H9 (cell line): ENCODE measurements at regions not wholly inside any gene's neighbourhood (a gene's known extent, or its start where the extent isn't known, plus 50 kb on each side); places are given as distances from the start of the nearest gene placed in this dataset.
A peak's percentile ranks its signal among the peaks of the same experiment; 100 is the strongest.

Experiments used
- DNase-seq: peaks from one replicate; pipeline ENCODE4 v3.0.0-alpha.2; 2017
- H2AFZ ChIP-seq: one replicate; pipeline ENCODE4 v1.6.1; 2013; ENCODE audit warnings: mild to moderate bottlenecking, low read length, control low read depth, moderate library complexity
- H2AK5ac ChIP-seq: 2 replicates; pipeline ENCODE4 v1.6.1; 2013; ENCODE audit warnings: low read length, control low read depth, mixed read lengths; ENCODE audit not compliant: insufficient read length
- H2BK120ac ChIP-seq: one replicate; pipeline ENCODE4 v1.6.1; 2013; ENCODE audit warnings: low read depth, mild to moderate bottlenecking, low read length, control low read depth, inconsistent platforms; ENCODE audit not compliant: poor library complexity, severe bottlenecking
- H2BK12ac ChIP-seq: 2 replicates; pipeline ENCODE4 v1.6.1; 2013; ENCODE audit warnings: low read length, control low read depth, mixed read lengths, low read depth; ENCODE audit not compliant: insufficient read length
- H2BK15ac ChIP-seq: 2 replicates; pipeline ENCODE4 v1.6.1; 2013; ENCODE audit warnings: low read depth, low read length, control low read depth
- H2BK20ac ChIP-seq: one replicate; pipeline ENCODE4 v1.6.1; 2013; ENCODE audit warnings: low read depth, mild to moderate bottlenecking, low read length, control low read depth, inconsistent platforms; ENCODE audit not compliant: poor library complexity, severe bottlenecking
- H2BK5ac ChIP-seq: 2 replicates; pipeline ENCODE4 v1.6.1; 2013; ENCODE audit warnings: low read length, control low read depth, mixed read lengths; ENCODE audit not compliant: insufficient read length
- H3K14ac ChIP-seq: 2 replicates; pipeline ENCODE4 v1.6.1; 2013; ENCODE audit warnings: low read length, control low read depth; ENCODE audit not compliant: insufficient read depth
- H3K18ac ChIP-seq: 2 replicates; pipeline ENCODE4 v1.6.1; 2013; ENCODE audit warnings: low read depth, mild to moderate bottlenecking, mixed read lengths, low read length, control low read depth; ENCODE audit not compliant: insufficient read length
- H3K23ac ChIP-seq: 2 replicates; pipeline ENCODE4 v1.6.1; 2013; ENCODE audit warnings: low read length, control low read depth, mixed read lengths, low read depth; ENCODE audit not compliant: insufficient read length
- H3K23me2 ChIP-seq: 2 replicates; pipeline ENCODE4 v1.6.1; 2013; ENCODE audit warnings: low read depth, mild to moderate bottlenecking, mixed read lengths, low read length, control low read depth; ENCODE audit not compliant: insufficient read length, poor library complexity, severe bottlenecking
- H3K27ac ChIP-seq: 2 replicates; pipeline ENCODE4 v1.5.1; 2013; ENCODE audit warnings: low read length, control low read depth, mixed read lengths, low read depth; ENCODE audit not compliant: insufficient read length
- H3K27me3 ChIP-seq: 2 replicates; pipeline ENCODE4 v1.6.1; 2013; ENCODE audit warnings: low read length, control low read depth, inconsistent platforms; ENCODE audit not compliant: insufficient read depth
- H3K4ac ChIP-seq: 2 replicates; pipeline ENCODE4 v1.6.1; 2013; ENCODE audit warnings: low read depth, mild to moderate bottlenecking, control low read depth, inconsistent platforms, low read length, moderate library complexity
- H3K4me1 ChIP-seq: 2 replicates; pipeline ENCODE4 v1.6.1; 2013; ENCODE audit warnings: low read length, control low read depth, inconsistent platforms; ENCODE audit not compliant: insufficient read depth
- H3K4me2 ChIP-seq: 2 replicates; pipeline ENCODE4 v1.6.1; 2013; ENCODE audit warnings: low read length, control low read depth, mixed read lengths; ENCODE audit not compliant: insufficient read length, insufficient read depth
- H3K56ac ChIP-seq: 2 replicates; pipeline ENCODE4 v1.6.1; 2013; ENCODE audit warnings: low read depth, mild to moderate bottlenecking, mixed read lengths, low read length, control low read depth; ENCODE audit not compliant: insufficient read length
- H3K79me1 ChIP-seq: 2 replicates; pipeline ENCODE4 v1.6.1; 2013; ENCODE audit warnings: low read depth, mild to moderate bottlenecking, moderate library complexity, low read length, control low read depth, inconsistent platforms; ENCODE audit not compliant: insufficient read depth, poor library complexity, severe bottlenecking
- H3K79me2 ChIP-seq: 2 replicates; pipeline ENCODE4 v1.6.1; 2013; ENCODE audit warnings: low read length, control low read depth, inconsistent platforms; ENCODE audit not compliant: insufficient read depth
- H3K9ac ChIP-seq: 2 replicates; pipeline ENCODE4 v1.6.1; 2013; ENCODE audit warnings: low read length, control low read depth, mixed read lengths; ENCODE audit not compliant: insufficient read length; ENCODE audit errors: extremely low read depth
- H3K9me3 ChIP-seq: one replicate; pipeline ENCODE4 v1.6.1; 2013; ENCODE audit warnings: low read depth, low read length, inconsistent platforms; ENCODE audit not compliant: control insufficient read depth
- H3T11ph ChIP-seq: one replicate; pipeline ENCODE4 v1.6.1; 2013; ENCODE audit warnings: mild to moderate bottlenecking, low read length, control low read depth, inconsistent platforms
- H4K20me1 ChIP-seq: one replicate; pipeline ENCODE4 v1.6.1; 2013; ENCODE audit not compliant: control insufficient read depth, insufficient read length, insufficient read depth
- H4K5ac ChIP-seq: 2 replicates; pipeline ENCODE4 v1.6.1; 2013; ENCODE audit warnings: low read depth, mild to moderate bottlenecking, mixed read lengths, low read length, control low read depth; ENCODE audit not compliant: insufficient read length
- H4K8ac ChIP-seq: replicated peaks from 2 replicates; pipeline ENCODE4 v1.6.1; 2013; ENCODE audit warnings: low read length, control low read depth, mixed read lengths, low read depth; ENCODE audit not compliant: insufficient read length
- H4K91ac ChIP-seq: 2 replicates; pipeline ENCODE4 v1.6.1; 2013; ENCODE audit warnings: low read depth, mild to moderate bottlenecking, moderate library complexity, mixed read lengths, low read length, control low read depth; ENCODE audit not compliant: insufficient read length
- H3K27ac Mint-ChIP-seq, 3 experiments: 2 replicates in 2 of 3; 3 replicates in 1 of 3; pipeline ENCODE4 v1.8.0; 2020 to 2021; ENCODE audit warnings: mixed read lengths in 3 of 3, mild to moderate bottlenecking in 1 of 3, moderate library complexity in 1 of 3
- H3K27me3 Mint-ChIP-seq: 2 replicates; pipeline ENCODE4 v1.8.0; 2021; ENCODE audit warnings: low read depth, mild to moderate bottlenecking, moderate library complexity, mixed read lengths
- H3K36me3 Mint-ChIP-seq, 3 experiments: 2 replicates in 2 of 3; 3 replicates in 1 of 3; pipeline ENCODE4 v1.8.0; 2020 to 2021; ENCODE audit warnings: low read depth in 3 of 3, mixed read lengths in 3 of 3; ENCODE audit not compliant: insufficient read depth in 1 of 3
- H3K4me1 Mint-ChIP-seq, 2 experiments: 2 replicates each; pipeline ENCODE4 v1.8.0; 2020; ENCODE audit warnings: mixed read lengths in 2 of 2
- H3K4me3 Mint-ChIP-seq, 2 experiments: 2 replicates in 1 of 2; 3 replicates in 1 of 2; pipeline ENCODE4 v1.8.0; 2020 to 2021; ENCODE audit warnings: mild to moderate bottlenecking in 2 of 2, mixed read lengths in 2 of 2, moderate library complexity in 1 of 2
- H3K9me3 Mint-ChIP-seq, 2 experiments: 2 replicates in 1 of 2; 3 replicates in 1 of 2; pipeline ENCODE4 v1.8.0; 2020; ENCODE audit warnings: mild to moderate bottlenecking in 2 of 2, mixed read lengths in 2 of 2, moderate library complexity in 1 of 2
- CTCF ChIP-seq: fragments of 200-600 bp; sonication (generic); conservative IDR thresholded peaks from 3 replicates; pipeline ENCODE4 v1.8.0; 2021; ENCODE audit warnings: antibody characterized with exemption, mild to moderate bottlenecking
- WGBS: extraction: QIAGEN DNeasy Blood & Tissue Kit; methylation state at CpG from one replicate; pipeline ENCODE4 v1.1.7; 2013; ENCODE audit warnings: missing lambda C conversion rate, low lambda C conversion rate, mixed read lengths; ENCODE audit not compliant: insufficient read length; ENCODE audit errors: extremely low coverage; 5-methylcytosine and 5-hydroxymethylcytosine counted together

GRCh38 chr19:46932346-46932745 lies 71.5 kb downstream of the ARHGAP35 start:
- no peak for DNase-seq
- H2BK120ac ChIP-seq: no peak overlapping the region
- H3K36me3 Mint-ChIP-seq: peaks cover 3 to 5% (median 5%) of the 10 kb centered on the region in 3 experiments; a peak in 4 of 7 replicates
- H4K91ac ChIP-seq: no peak overlapping the region
- no peak overlapping the region for H4K5ac ChIP-seq
- H3K79me1 ChIP-seq: peaks cover 10% of the 10 kb centered on the region
- no peak overlapping the region for H3K4ac ChIP-seq
- H3K4me3 Mint-ChIP-seq: no peak overlapping the region
- TF ChIP-seq CTCF: no peak
- no CpG with 5 or more reads among the region's 2 CpGs for WGBS
- H3K4me2 ChIP-seq: no peak overlapping the region
- no peak overlapping the region for H2AK5ac ChIP-seq
- no peaks in the 10 kb centered on the region for H3K23me2 ChIP-seq
- H3K4me1 Mint-ChIP-seq: peaks cover 4 to 9% of the 10 kb centered on the region in 2 experiments; a peak in 3 of 4 replicates
- no peak overlapping the region for H3T11ph ChIP-seq
- H3K14ac ChIP-seq: no peak overlapping the region
- H3K27ac Mint-ChIP-seq: 0 out of 7 replicates have a peak overlapping the region, but pooled peaks of 1 of the 3 experiments have one; percentile 24
- H4K8ac ChIP-seq: no peak overlapping the region
- H3K18ac ChIP-seq: no peak overlapping the region
- H3K27ac ChIP-seq: no peak overlapping the region
- H2BK15ac ChIP-seq: no peak overlapping the region
- H2BK20ac ChIP-seq: no peak overlapping the region
- no peaks in the 10 kb centered on the region for H3K27me3 Mint-ChIP-seq
- no peak overlapping the region for H2AFZ ChIP-seq
- no peaks in the 10 kb centered on the region for H4K20me1 ChIP-seq
- no peak overlapping the region for H3K23ac ChIP-seq
- H3K56ac ChIP-seq: no peak overlapping the region
- H3K9me3 Mint-ChIP-seq: no peaks in the 10 kb centered on the region
- H3K4me1 ChIP-seq: no peaks in the 10 kb centered on the region
- H2BK5ac ChIP-seq: no peak overlapping the region
- H3K9ac ChIP-seq: no peak overlapping the region
- H3K9me3 ChIP-seq: no peaks in the 10 kb centered on the region
- peaks cover 9% of the 10 kb centered on the region; the same call in 1 of the 2 replicates for H3K79me2 ChIP-seq
- H2BK12ac ChIP-seq: no peak overlapping the region
- H3K27me3 ChIP-seq: no peaks in the 10 kb centered on the region
